Thyroid gland (tissue), 4 donors: ENCODE measurements at regions not wholly inside any gene's neighbourhood (a gene's known extent, or its start where the extent isn't known, plus 50 kb on each side); places are given as distances from the start of the nearest gene placed in this dataset.

Experiments used
- DNase-seq, 2 donors: peaks; one replicate each; pipeline ENCODE4 v3.0.0-alpha.2; 2019
- H3K27ac ChIP-seq, 3 donors: fragments of 200-600 bp; sonication (generic); 1 replicate in 2 of 3; 2 replicates in 1 of 3; pipeline ENCODE4 v1.5.1; 2016 to 2019; ENCODE audit warnings: mild to moderate bottlenecking in 1 of 3, moderate library complexity in 1 of 3
- H3K27me3 ChIP-seq: fragments of 200-600 bp; sonication (generic); one replicate; pipeline ENCODE4 v1.5.1; 2019
- H3K36me3 ChIP-seq, 2 donors: fragments of 200-600 bp; sonication (generic); one replicate each; pipeline ENCODE4 v1.5.1; 2016 to 2019
- H3K4me1 ChIP-seq, 2 donors: fragments of 200-600 bp; sonication (generic); one replicate each; pipeline ENCODE4 v1.5.1; 2017 to 2019
- H3K4me3 ChIP-seq, 3 donors: fragments of 200-600 bp; sonication (generic); replicated peaks in 1 of 3; 1 replicate in 2 of 3; 2 replicates in 1 of 3; pipeline ENCODE4 v1.5.1; 2016; ENCODE audit warnings: mild to moderate bottlenecking in 1 of 3
- H3K9me3 ChIP-seq: fragments of 200-600 bp; sonication (generic); one replicate; pipeline ENCODE4 v1.5.1; 2017
- POLR2A ChIP-seq, 2 donors: fragments of 450-650 bp; IDR thresholded peaks; one replicate each; pipeline ENCODE4 v1.6.1; 2017; ENCODE audit warnings: antibody characterized with exemption in 2 of 2, mild to moderate bottlenecking in 2 of 2, moderate library complexity in 1 of 2
- WGBS, 2 donors: methylation state at CpG; one replicate each; pipeline ENCODE4 v1.1.5; 2017; 5-methylcytosine and 5-hydroxymethylcytosine counted together
- intact Hi-C: fragments of 100-400 bp; cut with DNase I; formaldehyde crosslinking; loops from one replicate; pipeline ENCODE4 v1.15.1; 2023
- TF ChIP-seq, protein P1 (sequence below), 6 experiments: fragments of 200-600 bp in 3 of 6; fragments of 450-650 bp in 3 of 6; sonication (generic) in 3 of 6; IDR thresholded peaks; one replicate each; pipeline ENCODE4 v1.5.1; 2016 to 2019; ENCODE audit warnings: antibody characterized with exemption in 6 of 6, mild to moderate bottlenecking in 2 of 6, inconsistent platforms in 1 of 6, moderate library complexity in 1 of 6

GRCh38 chr12:72766517-72766916 lies 494.3 kb downstream of the TRHDE start:
- DNase-seq = no peak
- no peaks in the 10 kb centered on the region for H3K4me1 ChIP-seq
- H3K36me3 ChIP-seq = no peaks in the 10 kb centered on the region
- no peaks in the 10 kb centered on the region for H3K27me3 ChIP-seq
- no peak for TF ChIP-seq POLR2A (IDR thresholded peaks at IDR 0.05)
- TF ChIP-seq, protein P1, sequence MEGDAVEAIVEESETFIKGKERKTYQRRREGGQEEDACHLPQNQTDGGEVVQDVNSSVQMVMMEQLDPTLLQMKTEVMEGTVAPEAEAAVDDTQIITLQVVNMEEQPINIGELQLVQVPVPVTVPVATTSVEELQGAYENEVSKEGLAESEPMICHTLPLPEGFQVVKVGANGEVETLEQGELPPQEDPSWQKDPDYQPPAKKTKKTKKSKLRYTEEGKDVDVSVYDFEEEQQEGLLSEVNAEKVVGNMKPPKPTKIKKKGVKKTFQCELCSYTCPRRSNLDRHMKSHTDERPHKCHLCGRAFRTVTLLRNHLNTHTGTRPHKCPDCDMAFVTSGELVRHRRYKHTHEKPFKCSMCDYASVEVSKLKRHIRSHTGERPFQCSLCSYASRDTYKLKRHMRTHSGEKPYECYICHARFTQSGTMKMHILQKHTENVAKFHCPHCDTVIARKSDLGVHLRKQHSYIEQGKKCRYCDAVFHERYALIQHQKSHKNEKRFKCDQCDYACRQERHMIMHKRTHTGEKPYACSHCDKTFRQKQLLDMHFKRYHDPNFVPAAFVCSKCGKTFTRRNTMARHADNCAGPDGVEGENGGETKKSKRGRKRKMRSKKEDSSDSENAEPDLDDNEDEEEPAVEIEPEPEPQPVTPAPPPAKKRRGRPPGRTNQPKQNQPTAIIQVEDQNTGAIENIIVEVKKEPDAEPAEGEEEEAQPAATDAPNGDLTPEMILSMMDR (IDR thresholded peaks at IDR 0.05) = no peak
- H3K9me3 ChIP-seq = no peaks in the 10 kb centered on the region
- intact Hi-C loops = no loop called here
- no peak overlapping the region for H3K4me3 ChIP-seq
- no peak overlapping the region for H3K27ac ChIP-seq
- WGBS, 2 donors = 65 to 71% methylated on average over 2 of the region's 2 CpGs

- no peak for TF ChIP-seq POLR2A (IDR thresholded peaks at IDR 0.05)
- TF ChIP-seq, protein P1 (IDR thresholded peaks at IDR 0.05) = no peak
- Histone ChIP-seq H3K27me3 (no peaks in the 10 kb centered on the region), H3K9me3 (no peaks in the 10 kb centered on the region), H3K36me3 (no peaks in the 10 kb centered on the region), H3K4me1 (no peaks in the 10 kb centered on the region), H3K27ac (no peak overlapping the region), H3K4me3 (no peak overlapping the region)
- intact Hi-C loops = no loop called here
- DNase-seq = no peak
These were observed 501.9 kb downstream of the TRHDE start for GRCh38 chr12:72774023-72774422.

GRCh38 chr12:72777806-72778205 lies 505.6 kb downstream of the TRHDE start:
- H3K27ac ChIP-seq = no peak overlapping the region
- no peaks in the 10 kb centered on the region for H3K9me3 ChIP-seq
- no peak for TF ChIP-seq POLR2A (IDR thresholded peaks at IDR 0.05)
- TF ChIP-seq, protein P1 (IDR thresholded peaks at IDR 0.05) = no peak
- intact Hi-C loops = no loop called here
- H3K4me1 ChIP-seq = no peaks in the 10 kb centered on the region
- no peaks in the 10 kb centered on the region for H3K36me3 ChIP-seq
- WGBS, 2 donors = 86 to 88% methylated on average over 1 of the region's 1 CpG
- H3K4me3 ChIP-seq = no peak overlapping the region
- no peak for DNase-seq
- H3K27me3 ChIP-seq = no peaks in the 10 kb centered on the region

GRCh38 chr12:72790273-72790672 lies 518.1 kb downstream of the TRHDE start:
- Histone ChIP-seq H3K27me3 (no peaks in the 10 kb centered on the region), H3K27ac (no peak overlapping the region), H3K9me3 (no peaks in the 10 kb centered on the region), H3K4me3 (no peak overlapping the region), H3K36me3 (no peaks in the 10 kb centered on the region), H3K4me1 (no peaks in the 10 kb centered on the region)
- intact Hi-C loops = no loop called here
- DNase-seq = no peak
- TF ChIP-seq, protein P1 (IDR thresholded peaks at IDR 0.05) = no peak
- TF ChIP-seq POLR2A (IDR thresholded peaks at IDR 0.05) = no peak
- WGBS, 2 donors = 52 to 54% methylated on average over 1 of the region's 1 CpG

- no peak for TF ChIP-seq POLR2A (IDR thresholded peaks at IDR 0.05)
- TF ChIP-seq, protein P1 (IDR thresholded peaks at IDR 0.05) = no peak
- intact Hi-C loops = no loop called here
- H3K36me3 ChIP-seq = no peaks in the 10 kb centered on the region
- H3K27me3 ChIP-seq = no peaks in the 10 kb centered on the region
- H3K4me1 ChIP-seq = no peaks in the 10 kb centered on the region
- H3K27ac ChIP-seq = no peak overlapping the region
- 93 to 96% methylated on average over 3 of the region's 3 CpGs for WGBS, 2 donors
- no peak overlapping the region for H3K4me3 ChIP-seq
- H3K9me3 ChIP-seq = no peaks in the 10 kb centered on the region
- DNase-seq = no peak
These were observed 520.7 kb downstream of the TRHDE start for GRCh38 chr12:72792889-72793288.
